Karpas-422 (cell line): ENCODE measurements at regions not wholly inside any gene's neighbourhood (a gene's known extent, or its start where the extent isn't known, plus 50 kb on each side); places are given as distances from the start of the nearest gene placed in this dataset.

ENCODE experiments used
- DNase-seq: peaks from one replicate; pipeline ENCODE4 v3.0.0-alpha.2; 2015
- H2AFZ ChIP-seq: fragments of 200-600 bp; sonication (generic); 2 replicates; pipeline ENCODE4 v1.6.1; 2014; ENCODE audit warnings: antibody characterized with exemption, low read length, mixed read lengths
- H3K27ac ChIP-seq: fragments of 200-600 bp; sonication (generic); 2 replicates; pipeline ENCODE4 v1.5.1; 2014; ENCODE audit warnings: mild to moderate bottlenecking, low read length, moderate library complexity
- H3K27me3 ChIP-seq: fragments of 200-600 bp; sonication (generic); 2 replicates; pipeline ENCODE4 v1.6.1; 2014; ENCODE audit warnings: low read length, mixed read lengths
- H3K36me3 ChIP-seq: fragments of 200-600 bp; sonication (generic); 2 replicates; pipeline ENCODE4 v1.6.1; 2014; ENCODE audit warnings: low read length, mixed read lengths; ENCODE audit not compliant: insufficient read depth
- H3K4me1 ChIP-seq: fragments of 200-600 bp; sonication (generic); 2 replicates; pipeline ENCODE4 v1.6.1; 2014; ENCODE audit warnings: mild to moderate bottlenecking, low read length, mixed read lengths
- H3K4me2 ChIP-seq: fragments of 200-600 bp; sonication (generic); 2 replicates; pipeline ENCODE4 v1.6.1; 2014; ENCODE audit warnings: low read length, low read depth, mild to moderate bottlenecking; ENCODE audit not compliant: poor library complexity, severe bottlenecking
- H3K4me3 ChIP-seq: fragments of 200-600 bp; sonication (generic); 2 replicates; pipeline ENCODE4 v1.5.1; 2014; ENCODE audit warnings: mild to moderate bottlenecking, antibody characterized with exemption, low read length, mixed read lengths
- H3K79me2 ChIP-seq: fragments of 200-600 bp; sonication (generic); 2 replicates; pipeline ENCODE4 v1.6.1; 2014; ENCODE audit warnings: mild to moderate bottlenecking, low read length, mixed read lengths
- H3K9ac ChIP-seq: fragments of 200-600 bp; sonication (generic); 2 replicates; pipeline ENCODE4 v1.6.0; 2014; ENCODE audit warnings: low read length
- H3K9me2 ChIP-seq: fragments of 200-600 bp; sonication (generic), shearing (Covaris generic); replicated peaks from 2 replicates; pipeline ENCODE4 v1.6.0; 2014; ENCODE audit warnings: mild to moderate bottlenecking, low read length, moderate library complexity; ENCODE audit not compliant: insufficient read depth
- H3K9me3 ChIP-seq: fragments of 300-700, 200-600 bp; sonication (generic); 2 replicates; pipeline ENCODE4 v1.6.1; 2014; ENCODE audit warnings: low read length, mixed read lengths
- H4K20me1 ChIP-seq: fragments of 200-600 bp; sonication (generic); 2 replicates; pipeline ENCODE4 v1.6.1; 2014; ENCODE audit warnings: mild to moderate bottlenecking, antibody characterized with exemption, low read length, low read depth; ENCODE audit not compliant: insufficient read depth

DNA sequence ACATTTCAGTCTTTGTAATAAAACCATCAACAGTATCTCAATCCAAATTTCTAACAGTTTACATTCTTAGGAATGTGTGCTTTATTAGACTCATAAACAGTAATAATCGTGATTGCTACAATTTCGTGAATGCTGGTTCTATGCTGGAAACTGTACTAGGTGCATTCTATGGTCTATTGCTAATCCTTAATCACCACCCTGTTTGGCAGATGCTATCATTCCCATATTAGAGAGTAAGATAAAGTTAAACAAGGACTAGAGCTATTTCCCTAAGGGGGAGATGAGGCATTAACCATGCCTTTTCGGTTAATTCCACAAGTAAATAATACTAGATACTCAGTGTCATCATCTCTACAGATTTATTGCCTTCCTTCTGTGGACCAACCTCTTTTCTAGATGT, 244.0 kb downstream of the PAX3 start:
- H4K20me1 ChIP-seq = no peaks in the 10 kb centered on the region
- H3K9ac ChIP-seq = no peak overlapping the region
- no peak for DNase-seq
- H3K9me2 ChIP-seq = no peaks in the 10 kb centered on the region
- no peak overlapping the region for H3K27ac ChIP-seq
- H3K79me2 ChIP-seq = no peaks in the 10 kb centered on the region
- H3K27me3 ChIP-seq = no peaks in the 10 kb centered on the region
- H3K36me3 ChIP-seq = no peaks in the 10 kb centered on the region
- no peaks in the 10 kb centered on the region for H3K9me3 ChIP-seq
- no peak overlapping the region for H3K4me3 ChIP-seq
- no peak overlapping the region for H3K4me2 ChIP-seq
- H2AFZ ChIP-seq = no peak overlapping the region
- no peaks in the 10 kb centered on the region for H3K4me1 ChIP-seq

- Histone ChIP-seq H3K4me3 (no peak overlapping the region), H3K27ac (no peak overlapping the region), H3K4me2 (no peak overlapping the region), H3K27me3 (no peaks in the 10 kb centered on the region), H4K20me1 (no peaks in the 10 kb centered on the region), H3K79me2 (no peaks in the 10 kb centered on the region), H3K9me3 (no peaks in the 10 kb centered on the region), H3K9ac (no peak overlapping the region), H3K4me1 (no peaks in the 10 kb centered on the region), H3K36me3 (no peaks in the 10 kb centered on the region), H3K9me2 (no peaks in the 10 kb centered on the region), H2AFZ (no peak overlapping the region)
- DNase-seq = no peak
Observed at GRCh38 chr2:222052934-222053367, 245.8 kb downstream of the PAX3 start.

GRCh38 chr2:222050981-222051380, 247.8 kb downstream of the PAX3 start:
- no peaks in the 10 kb centered on the region for H3K9me2 ChIP-seq
- H3K4me2 ChIP-seq = no peak overlapping the region

DNA sequence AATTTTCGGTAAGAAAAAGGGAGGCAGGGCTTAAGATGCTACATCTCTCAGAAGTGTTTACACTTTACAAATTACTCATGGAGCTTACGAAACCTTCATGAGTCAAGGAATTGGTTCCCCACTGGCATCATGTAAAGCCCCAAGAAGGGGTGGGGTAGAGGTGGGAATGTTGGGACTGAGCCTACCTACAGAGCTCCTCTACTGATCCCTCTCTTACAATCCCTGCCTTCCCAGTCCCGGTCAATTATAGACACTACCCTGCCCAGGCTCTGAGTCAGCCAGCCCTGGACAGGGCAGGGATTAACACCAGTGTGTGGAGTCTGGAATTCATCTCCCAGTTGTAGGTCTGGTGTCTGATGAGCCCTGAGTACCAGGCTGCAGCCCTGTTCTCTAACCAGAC, 248.9 kb downstream of the PAX3 start:
- no peak overlapping the region for H3K4me3 ChIP-seq
- H3K36me3 ChIP-seq = no peaks in the 10 kb centered on the region
- H3K27me3 ChIP-seq = no peaks in the 10 kb centered on the region
- DNase-seq = no peak
- H4K20me1 ChIP-seq = no peaks in the 10 kb centered on the region
- H3K9ac ChIP-seq = no peak overlapping the region
- no peak overlapping the region for H3K27ac ChIP-seq
- H2AFZ ChIP-seq = no peak overlapping the region
- H3K9me3 ChIP-seq = no peaks in the 10 kb centered on the region
- no peak overlapping the region for H3K4me2 ChIP-seq
- H3K4me1 ChIP-seq = no peaks in the 10 kb centered on the region
- no peaks in the 10 kb centered on the region for H3K9me2 ChIP-seq
- H3K79me2 ChIP-seq = no peaks in the 10 kb centered on the region

More at GRCh38 chr2:222050981-222051380, 247.8 kb downstream of the PAX3 start:
- no peak overlapping the region for H3K9ac ChIP-seq
- H3K79me2 ChIP-seq = no peaks in the 10 kb centered on the region
- H3K27me3 ChIP-seq = no peaks in the 10 kb centered on the region
- H3K27ac ChIP-seq = no peak overlapping the region
- H2AFZ ChIP-seq = no peak overlapping the region
- H3K4me1 ChIP-seq = no peaks in the 10 kb centered on the region
- H4K20me1 ChIP-seq = no peaks in the 10 kb centered on the region
- H3K36me3 ChIP-seq = no peaks in the 10 kb centered on the region
- H3K4me3 ChIP-seq = no peak overlapping the region
- no peak for DNase-seq
- no peaks in the 10 kb centered on the region for H3K9me3 ChIP-seq

GRCh38 chr2:222043897-222044296, 254.9 kb downstream of the PAX3 start:
- DNase-seq = no peak
- no peak overlapping the region for H3K4me2 ChIP-seq
- H3K4me3 ChIP-seq = no peak overlapping the region
- no peak overlapping the region for H2AFZ ChIP-seq
- no peaks in the 10 kb centered on the region for H3K9me3 ChIP-seq
- H3K4me1 ChIP-seq = no peaks in the 10 kb centered on the region
- H3K27ac ChIP-seq = no peak overlapping the region
- H3K27me3 ChIP-seq = no peaks in the 10 kb centered on the region
- no peaks in the 10 kb centered on the region for H4K20me1 ChIP-seq
- H3K36me3 ChIP-seq = no peaks in the 10 kb centered on the region
- H3K9ac ChIP-seq = no peak overlapping the region
- H3K79me2 ChIP-seq = no peaks in the 10 kb centered on the region
- no peaks in the 10 kb centered on the region for H3K9me2 ChIP-seq

DNA sequence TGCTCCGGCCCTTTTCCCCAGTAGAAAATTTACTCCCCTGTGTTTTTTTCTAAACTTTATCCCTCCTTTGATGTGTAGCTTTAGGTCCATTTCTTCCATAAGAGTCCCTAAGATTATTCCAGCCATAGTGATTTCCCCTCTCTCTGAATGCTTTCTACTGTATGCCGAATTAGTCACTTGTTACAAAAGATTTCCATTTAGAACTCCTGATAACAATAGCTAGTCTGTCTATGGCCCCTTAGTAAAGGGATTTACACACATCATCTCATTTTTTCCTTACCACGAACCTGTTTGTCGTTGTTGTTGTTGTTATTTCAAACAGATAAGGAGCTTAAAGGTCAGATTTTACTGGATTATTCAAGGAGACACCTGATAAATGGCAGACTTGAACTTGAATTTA, 256.1 kb downstream of the PAX3 start:
- Histone ChIP-seq H3K27me3 (no peaks in the 10 kb centered on the region), H3K9ac (no peak overlapping the region), H3K9me2 (no peaks in the 10 kb centered on the region), H3K36me3 (no peaks in the 10 kb centered on the region), H3K4me3 (no peak overlapping the region), H3K9me3 (no peaks in the 10 kb centered on the region), H3K27ac (no peak overlapping the region), H3K4me1 (no peaks in the 10 kb centered on the region), H3K79me2 (no peaks in the 10 kb centered on the region), H3K4me2 (no peak overlapping the region), H4K20me1 (no peaks in the 10 kb centered on the region), H2AFZ (no peak overlapping the region)
- no peak for DNase-seq

DNA sequence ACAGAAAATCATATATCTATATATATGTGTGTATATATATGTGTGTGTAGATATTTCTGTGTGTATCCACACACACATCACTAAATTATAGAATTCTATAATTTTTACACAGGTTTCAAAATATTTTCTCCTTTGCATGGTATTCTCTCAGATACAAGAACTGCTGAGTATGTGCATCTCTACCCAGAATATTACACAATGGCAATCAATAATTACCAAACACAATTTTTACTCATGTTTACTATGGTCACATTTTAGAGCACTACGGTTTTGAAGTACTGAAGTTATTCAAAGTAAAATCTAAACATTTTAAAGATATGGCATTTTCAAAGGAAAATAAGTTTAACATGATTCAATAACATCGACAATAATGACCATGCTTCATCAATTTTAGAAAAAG, 258.5 kb downstream of the PAX3 start:
- no peak overlapping the region for H3K4me3 ChIP-seq
- H3K27ac ChIP-seq = no peak overlapping the region
- H3K79me2 ChIP-seq = no peaks in the 10 kb centered on the region
- H3K4me1 ChIP-seq = no peaks in the 10 kb centered on the region
- no peaks in the 10 kb centered on the region for H3K9me3 ChIP-seq
- H2AFZ ChIP-seq = no peak overlapping the region
- H3K27me3 ChIP-seq = no peaks in the 10 kb centered on the region
- no peak overlapping the region for H3K9ac ChIP-seq
- no peaks in the 10 kb centered on the region for H4K20me1 ChIP-seq
- no peaks in the 10 kb centered on the region for H3K36me3 ChIP-seq
- no peaks in the 10 kb centered on the region for H3K9me2 ChIP-seq
- no peak for DNase-seq
- no peak overlapping the region for H3K4me2 ChIP-seq

DNA sequence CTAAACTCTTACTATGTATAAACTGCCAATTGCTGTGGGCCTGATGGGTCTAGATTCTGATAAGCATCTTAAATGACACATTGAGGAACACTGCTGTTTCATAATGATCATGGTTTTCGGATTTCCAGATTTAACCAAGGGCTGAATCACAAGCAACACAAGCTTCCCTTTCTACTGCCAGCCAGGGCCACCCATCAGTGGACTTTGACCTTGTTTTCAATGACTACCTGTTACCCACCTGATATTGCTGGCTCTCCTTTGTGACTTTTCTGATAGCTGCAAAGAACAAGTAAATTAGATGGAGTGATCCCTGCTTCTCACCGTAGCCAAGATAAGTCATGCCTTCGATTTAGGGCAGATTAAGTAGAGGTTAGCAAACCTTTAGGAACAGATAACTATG, 259.0 kb downstream of the PAX3 start:
- H3K4me2 ChIP-seq = no peak overlapping the region
- H3K9ac ChIP-seq = no peak overlapping the region
- H3K27ac ChIP-seq = no peak overlapping the region
- H3K9me3 ChIP-seq = no peaks in the 10 kb centered on the region
- H3K36me3 ChIP-seq = no peaks in the 10 kb centered on the region
- no peak for DNase-seq
- H3K4me1 ChIP-seq = no peaks in the 10 kb centered on the region
- H3K27me3 ChIP-seq = no peaks in the 10 kb centered on the region
- no peak overlapping the region for H3K4me3 ChIP-seq
- H3K79me2 ChIP-seq = no peaks in the 10 kb centered on the region
- H3K9me2 ChIP-seq = no peaks in the 10 kb centered on the region
- H4K20me1 ChIP-seq = no peaks in the 10 kb centered on the region
- no peak overlapping the region for H2AFZ ChIP-seq
